Lung (tissue), 11 donors: ENCODE measurements at regions not wholly inside any gene's neighbourhood (a gene's known extent, or its start where the extent isn't known, plus 50 kb on each side); places are given as distances from the start of the nearest gene placed in this dataset.

ENCODE experiments used
- ATAC-seq: fragments of 200-7000 bp; cut with Tn5 transposase; one replicate; pipeline ENCODE4 v1.9.1; 2020; ENCODE audit warnings: moderate number of reproducible peaks; ENCODE audit not compliant: insufficient read depth, low FRiP score
- DNase-seq, 3 donors: peaks; one replicate each; pipeline ENCODE4 v3.0.0-alpha.2; 2013 to 2017
- H3K27ac ChIP-seq, 2 donors: one replicate each; pipeline ENCODE4 v1.5.1; 2013; ENCODE audit warnings: mild to moderate bottlenecking in 2 of 2, moderate library complexity in 2 of 2, control low read depth in 1 of 2, inconsistent platforms in 1 of 2, low read depth in 1 of 2, low read length in 1 of 2
- H3K27me3 ChIP-seq, 3 donors: one replicate each; pipeline ENCODE4 v1.5.1; 2013; ENCODE audit warnings: low read length in 2 of 3; ENCODE audit not compliant: control insufficient read depth in 3 of 3, insufficient read depth in 3 of 3
- H3K36me3 ChIP-seq, 4 donors: one replicate each; pipeline ENCODE4 v1.5.1; 2013; ENCODE audit warnings: low read length in 4 of 4, mild to moderate bottlenecking in 1 of 4, moderate library complexity in 1 of 4; ENCODE audit not compliant: control insufficient read depth in 4 of 4, insufficient read depth in 4 of 4
- H3K4me1 ChIP-seq, 5 donors: one replicate each; pipeline ENCODE4 v1.5.1; 2013; ENCODE audit warnings: low read length in 5 of 5, mild to moderate bottlenecking in 2 of 5, moderate library complexity in 1 of 5; ENCODE audit not compliant: control insufficient read depth in 5 of 5, insufficient read depth in 5 of 5
- H3K4me3 ChIP-seq: one replicate; pipeline ENCODE4 v1.5.1; 2013; ENCODE audit warnings: mild to moderate bottlenecking, control low read depth, moderate library complexity
- H3K9ac ChIP-seq, 2 donors: one replicate each; pipeline ENCODE4 v1.5.1; 2013; ENCODE audit warnings: low read length in 2 of 2, control low read depth in 1 of 2; ENCODE audit not compliant: insufficient read depth in 1 of 2
- H3K9me3 ChIP-seq, 4 donors: one replicate each; pipeline ENCODE4 v1.5.1; 2013; ENCODE audit warnings: low read length in 3 of 4, mild to moderate bottlenecking in 1 of 4, moderate library complexity in 1 of 4; ENCODE audit not compliant: control insufficient read depth in 4 of 4, insufficient read depth in 3 of 4
- WGBS, 2 donors: extraction: QIAGEN DNeasy Blood & Tissue Kit; methylation state at CpG; one replicate each; pipeline ENCODE4 v1.1.7; 2013; 5-methylcytosine and 5-hydroxymethylcytosine counted together
- TF ChIP-seq, protein P1 (sequence below): IDR thresholded peaks from 2 replicates; pipeline ENCODE4 v1.5.1; 2012; ENCODE audit warnings: mild to moderate bottlenecking; ENCODE audit errors: control extremely low read depth, extremely low read depth
- donor health status: control.
- donor health status: control.
- donor health status: Bipolar disorder and iron deficiency.
- donor health status: healthy.
- donor health status: DM: yes; HTN: yes; CAD: no.

DNA sequence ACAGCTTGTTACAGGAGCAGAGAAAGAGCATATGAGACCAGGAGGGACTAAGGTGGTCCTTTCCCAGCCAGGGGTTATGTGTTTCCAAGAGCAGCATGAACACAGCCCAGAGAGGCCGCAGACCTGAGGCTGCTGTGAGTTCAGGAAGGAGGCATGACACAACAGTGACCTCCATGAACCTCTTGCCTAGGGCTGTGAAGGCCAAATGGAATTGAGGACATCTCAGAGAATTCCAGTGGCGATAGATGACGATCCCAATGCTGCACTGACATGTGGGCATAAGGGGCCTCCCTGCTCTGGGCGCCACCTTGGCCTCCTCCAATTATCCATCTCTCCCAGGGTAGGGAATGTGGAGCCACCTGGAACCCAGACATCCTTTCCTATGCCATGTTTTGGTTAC, 79.9 kb upstream of the FUCA2 start:
- Histone ChIP-seq H3K27me3 (no peaks in the 10 kb centered on the region), H3K36me3 (no peaks in the 10 kb centered on the region), H3K4me3 (no peak overlapping the region), H3K27ac (no peak overlapping the region), H3K9ac (no peak overlapping the region), H3K9me3 (no peaks in the 10 kb centered on the region), H3K4me1 (peaks cover 0 to 3% (median 0%) of the 10 kb centered on the region in 5 donors)
- DNase-seq (no peak), ATAC-seq (no peak)
- TF ChIP-seq, protein P1, sequence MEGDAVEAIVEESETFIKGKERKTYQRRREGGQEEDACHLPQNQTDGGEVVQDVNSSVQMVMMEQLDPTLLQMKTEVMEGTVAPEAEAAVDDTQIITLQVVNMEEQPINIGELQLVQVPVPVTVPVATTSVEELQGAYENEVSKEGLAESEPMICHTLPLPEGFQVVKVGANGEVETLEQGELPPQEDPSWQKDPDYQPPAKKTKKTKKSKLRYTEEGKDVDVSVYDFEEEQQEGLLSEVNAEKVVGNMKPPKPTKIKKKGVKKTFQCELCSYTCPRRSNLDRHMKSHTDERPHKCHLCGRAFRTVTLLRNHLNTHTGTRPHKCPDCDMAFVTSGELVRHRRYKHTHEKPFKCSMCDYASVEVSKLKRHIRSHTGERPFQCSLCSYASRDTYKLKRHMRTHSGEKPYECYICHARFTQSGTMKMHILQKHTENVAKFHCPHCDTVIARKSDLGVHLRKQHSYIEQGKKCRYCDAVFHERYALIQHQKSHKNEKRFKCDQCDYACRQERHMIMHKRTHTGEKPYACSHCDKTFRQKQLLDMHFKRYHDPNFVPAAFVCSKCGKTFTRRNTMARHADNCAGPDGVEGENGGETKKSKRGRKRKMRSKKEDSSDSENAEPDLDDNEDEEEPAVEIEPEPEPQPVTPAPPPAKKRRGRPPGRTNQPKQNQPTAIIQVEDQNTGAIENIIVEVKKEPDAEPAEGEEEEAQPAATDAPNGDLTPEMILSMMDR: no peak
- 98 to 99% methylated on average over 4 of the region's 4 CpGs for WGBS, 2 donors

DNA sequence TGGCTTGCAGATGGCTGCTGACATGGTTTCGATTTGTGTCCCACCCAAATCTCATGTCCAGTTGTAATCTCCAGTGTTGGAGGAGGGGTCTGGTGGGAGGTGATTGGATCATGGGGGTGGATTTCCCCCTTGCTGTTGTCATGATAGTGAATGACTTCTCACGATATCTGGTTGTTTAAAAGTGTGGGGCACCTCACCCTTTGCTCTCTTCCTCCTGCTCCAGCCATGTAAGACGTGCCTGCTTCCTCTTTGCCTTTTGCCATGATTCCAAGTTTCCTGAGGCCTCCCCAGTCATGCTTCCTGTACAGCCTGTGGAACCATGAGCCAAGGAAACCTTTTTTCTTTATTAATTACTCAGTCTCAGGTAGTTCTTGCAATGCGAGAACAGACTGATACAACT, 77.6 kb upstream of the FUCA2 start:
- H3K27ac ChIP-seq: no peak overlapping the region
- no peak for ATAC-seq
- no peaks in the 10 kb centered on the region for H3K27me3 ChIP-seq
- WGBS, 2 donors: 77 to 79% methylated on average over 4 of the region's 4 CpGs
- H3K9ac ChIP-seq: no peak overlapping the region
- no peak overlapping the region for H3K4me3 ChIP-seq
- DNase-seq: no peak
- H3K36me3 ChIP-seq: no peaks in the 10 kb centered on the region
- H3K9me3 ChIP-seq: no peaks in the 10 kb centered on the region
- TF ChIP-seq, protein P1: no peak
- peaks cover 0 to 15% (median 0%) of the 10 kb centered on the region in 5 donors for H3K4me1 ChIP-seq

DNA sequence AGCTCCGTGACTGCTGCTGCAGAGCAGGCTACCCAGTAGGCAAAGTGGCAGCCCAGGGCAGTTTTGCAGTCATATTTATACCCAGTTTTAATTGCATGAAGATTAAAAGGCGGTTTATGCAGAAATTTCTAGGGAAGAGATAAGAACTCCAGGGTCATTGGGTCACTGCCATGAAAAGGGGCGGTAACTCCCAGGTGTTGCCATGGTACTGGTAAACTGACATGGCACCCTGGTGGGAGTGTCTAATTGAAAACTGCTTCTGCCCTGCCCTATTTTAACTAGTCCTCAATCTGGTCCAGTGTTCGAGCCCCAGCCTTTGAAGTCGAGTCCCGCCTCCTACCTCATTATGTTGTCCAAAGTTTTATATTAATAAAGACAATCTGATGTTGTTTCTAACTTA, 75.0 kb upstream of the FUCA2 start:
- H3K9ac ChIP-seq: no peak overlapping the region
- no peak overlapping the region for H3K4me3 ChIP-seq
- TF ChIP-seq, protein P1: no peak
- H3K9me3 ChIP-seq: no peaks in the 10 kb centered on the region
- ATAC-seq (no peak), DNase-seq (no peak)
- peaks cover 0 to 26% (median 0%) of the 10 kb centered on the region in 5 donors for H3K4me1 ChIP-seq
- H3K36me3 ChIP-seq: no peaks in the 10 kb centered on the region
- no peak overlapping the region for H3K27ac ChIP-seq
- no peaks in the 10 kb centered on the region for H3K27me3 ChIP-seq
- WGBS, 2 donors: 97% methylated on average over 6 of the region's 6 CpGs

DNA sequence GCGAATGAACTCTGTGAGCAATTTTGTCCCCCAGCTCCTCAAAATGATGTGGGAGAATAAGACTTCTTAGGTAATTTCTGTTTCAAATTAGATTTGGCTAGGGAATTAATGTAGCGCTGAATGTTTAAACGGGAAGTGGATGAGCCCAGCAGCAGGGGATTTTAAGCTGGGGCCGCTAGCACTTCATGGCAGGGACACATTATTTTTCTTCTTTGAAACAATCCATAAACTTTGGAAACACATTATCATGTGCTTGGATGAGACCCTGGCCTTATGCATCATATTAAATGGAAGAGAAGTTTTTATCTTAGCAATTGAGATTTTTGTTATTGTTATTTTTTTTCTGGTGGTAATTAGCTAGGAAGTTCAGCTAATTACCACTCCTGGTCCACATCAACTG, 74.2 kb upstream of the FUCA2 start:
- DNase-seq: peak in 2 of 3 donors; percentile 45 to 73
- Histone ChIP-seq H3K9ac (no peak overlapping the region), H3K4me3 (no peak overlapping the region), H3K27me3 (no peaks in the 10 kb centered on the region), H3K36me3 (no peaks in the 10 kb centered on the region), H3K27ac (no peak overlapping the region), H3K9me3 (no peaks in the 10 kb centered on the region), H3K4me1 (peaks cover 0 to 26% (median 0%) of the 10 kb centered on the region in 5 donors)
- ATAC-seq: no peak
- WGBS, 2 donors: 91 to 96% methylated on average over 4 of the region's 4 CpGs
- TF ChIP-seq, protein P1: no peak
